ENCODE measurements at regions not wholly inside any gene's neighbourhood (a gene's known extent, or its start where the extent isn't known, plus 50 kb on each side); places are given as distances from the start of the nearest gene placed in this dataset.

DNA sequence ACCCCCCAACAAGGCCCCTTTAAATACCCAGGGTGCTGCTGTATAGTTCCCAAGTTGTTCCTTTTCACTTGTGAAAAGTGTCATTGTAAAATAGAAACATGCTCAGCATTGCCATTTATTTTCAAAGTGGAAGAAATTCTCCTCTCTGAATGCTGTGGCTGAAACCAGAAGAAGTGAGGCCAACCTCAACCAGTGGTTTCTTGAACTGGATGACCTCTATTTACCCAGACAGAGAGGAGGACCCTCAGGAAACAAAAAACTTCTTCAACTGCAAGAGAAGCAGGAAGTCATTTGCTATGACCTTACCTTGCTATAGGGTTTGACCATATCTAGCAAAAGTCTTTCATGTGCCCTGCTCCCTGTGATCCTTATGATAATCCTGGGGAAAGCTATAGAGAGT lies 209.7 kb upstream of the RARB start:
- TF ChIP-seq RNF2 (IDR thresholded peaks at IDR 0.05; ENCODE audit: borderline replicate concordance, low read depth, low read length, missing control alignments, poor library complexity, severe bottlenecking) = no peak
- TF ChIP-seq, protein P1, sequence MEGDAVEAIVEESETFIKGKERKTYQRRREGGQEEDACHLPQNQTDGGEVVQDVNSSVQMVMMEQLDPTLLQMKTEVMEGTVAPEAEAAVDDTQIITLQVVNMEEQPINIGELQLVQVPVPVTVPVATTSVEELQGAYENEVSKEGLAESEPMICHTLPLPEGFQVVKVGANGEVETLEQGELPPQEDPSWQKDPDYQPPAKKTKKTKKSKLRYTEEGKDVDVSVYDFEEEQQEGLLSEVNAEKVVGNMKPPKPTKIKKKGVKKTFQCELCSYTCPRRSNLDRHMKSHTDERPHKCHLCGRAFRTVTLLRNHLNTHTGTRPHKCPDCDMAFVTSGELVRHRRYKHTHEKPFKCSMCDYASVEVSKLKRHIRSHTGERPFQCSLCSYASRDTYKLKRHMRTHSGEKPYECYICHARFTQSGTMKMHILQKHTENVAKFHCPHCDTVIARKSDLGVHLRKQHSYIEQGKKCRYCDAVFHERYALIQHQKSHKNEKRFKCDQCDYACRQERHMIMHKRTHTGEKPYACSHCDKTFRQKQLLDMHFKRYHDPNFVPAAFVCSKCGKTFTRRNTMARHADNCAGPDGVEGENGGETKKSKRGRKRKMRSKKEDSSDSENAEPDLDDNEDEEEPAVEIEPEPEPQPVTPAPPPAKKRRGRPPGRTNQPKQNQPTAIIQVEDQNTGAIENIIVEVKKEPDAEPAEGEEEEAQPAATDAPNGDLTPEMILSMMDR (IDR thresholded peaks at IDR 0.05; ENCODE audit: control extremely low read depth in 1 of 3, insufficient read depth in 1 of 3, low read depth in 1 of 3, low read length in 3 of 3) = no peak
- no peak for TF ChIP-seq EGR1 (IDR thresholded peaks at IDR 0.05; ENCODE audit: borderline replicate concordance, low read depth, low read length)
- TF ChIP-seq POLR2A (IDR thresholded peaks at IDR 0.05; ENCODE audit: control extremely low read depth in 1 of 2, low read depth in 2 of 2, low read length in 2 of 2) = no peak
- no peak for TF ChIP-seq ZNF274 (IDR thresholded peaks at IDR 0.05; ENCODE audit: borderline replicate concordance, extremely low read depth, low read length)
- no peak for TF ChIP-seq TAF1 (IDR thresholded peaks at IDR 0.05; ENCODE audit: low read depth, low read length)
- no peak for TF ChIP-seq TEAD4 (IDR thresholded peaks at IDR 0.05; ENCODE audit: low read depth, low read length)
- TF ChIP-seq, protein P2, sequence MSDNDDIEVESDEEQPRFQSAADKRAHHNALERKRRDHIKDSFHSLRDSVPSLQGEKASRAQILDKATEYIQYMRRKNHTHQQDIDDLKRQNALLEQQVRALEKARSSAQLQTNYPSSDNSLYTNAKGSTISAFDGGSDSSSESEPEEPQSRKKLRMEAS (IDR thresholded peaks at IDR 0.05) = no peak
- no peak for TF ChIP-seq SRF (IDR thresholded peaks at IDR 0.05; ENCODE audit: low read depth, low read length)
- TF ChIP-seq SUZ12 (IDR thresholded peaks at IDR 0.05; ENCODE audit: low read length) = no peak
- no peak for TF ChIP-seq BRCA1 (IDR thresholded peaks at IDR 0.05; ENCODE audit: low read depth, low read length)
- no peak for TF ChIP-seq YY1 (IDR thresholded peaks at IDR 0.05; ENCODE audit: low read depth, low read length)
- no peak for TF ChIP-seq JUN (IDR thresholded peaks at IDR 0.05; ENCODE audit: low read depth, low read length)

All from H1 (cell line).